H1 (cell line): ENCODE measurements at regions not wholly inside any gene's neighbourhood (a gene's known extent, or its start where the extent isn't known, plus 50 kb on each side); places are given as distances from the start of the nearest gene placed in this dataset.

Experiments
- CTCF ChIA-PET: fragments of 300-600 bp; sonication (Branson Sonifier 250); formaldehyde crosslinking; loops from one replicate; lab custom pipeline; 2021; ENCODE audit not compliant: partially characterized antibody; lab: Charles Lee
- POLR2A ChIA-PET: fragments of 300-600 bp; sonication (Branson Sonifier 250); formaldehyde crosslinking; loops from one replicate; lab custom pipeline; 2021; ENCODE audit warnings: inconsistent platforms; ENCODE audit not compliant: partially characterized antibody; lab: Charles Lee
- DNase-seq, 2 experiments: peaks; one replicate each; pipeline versions ENCODE4 v3.0.0 to v3.0.0-alpha.2; 2010 to 2022; ENCODE audit warnings: low spot score in 2 of 2, low read depth in 1 of 2, mixed read lengths in 1 of 2
- FAIRE-seq: peaks from 2 replicates; lab custom pipeline; 2011; peaks lifted over from hg19 to GRCh38; lab: Jason Lieb, UNC
- H2AFZ ChIP-seq: 2 replicates; pipeline ENCODE4 v1.8.1; 2012; ENCODE audit warnings: low read length, inconsistent platforms
- H2AK5ac ChIP-seq: 2 replicates; pipeline ENCODE4 v1.6.1; 2013; ENCODE audit warnings: low read depth, low read length
- H2BK120ac ChIP-seq: replicated peaks from 2 replicates; pipeline ENCODE3; 2013; ENCODE audit warnings: low read depth, low read length, inconsistent platforms
- H2BK12ac ChIP-seq: 2 replicates; pipeline ENCODE4 v1.6.1; 2013; ENCODE audit warnings: low read depth, low read length
- H2BK15ac ChIP-seq: 2 replicates; pipeline ENCODE4 v1.6.1; 2013; ENCODE audit warnings: low read length
- H2BK20ac ChIP-seq: 2 replicates; pipeline ENCODE4 v1.6.1; 2013; ENCODE audit warnings: low read length
- H2BK5ac ChIP-seq: 2 replicates; pipeline ENCODE4 v1.6.1; 2013; ENCODE audit warnings: low read depth, low read length
- H3K14ac ChIP-seq: 2 replicates; pipeline ENCODE4 v1.6.1; 2013; ENCODE audit warnings: inconsistent platforms; ENCODE audit not compliant: insufficient read length
- H3K18ac ChIP-seq: 2 replicates; pipeline ENCODE4 v1.6.1; 2013; ENCODE audit warnings: low read length; ENCODE audit errors: extremely low read depth
- H3K23ac ChIP-seq: 2 replicates; pipeline ENCODE4 v1.6.1; 2013; ENCODE audit warnings: inconsistent platforms; ENCODE audit not compliant: insufficient read length
- H3K23me2 ChIP-seq: 2 replicates; pipeline ENCODE4 v1.6.1; 2013; ENCODE audit warnings: low read depth, low read length
- H3K27ac ChIP-seq: 2 replicates; pipeline ENCODE4 v1.6.1; 2011; ENCODE audit warnings: low read depth, low read length, inconsistent platforms
- H3K27me3 ChIP-seq, 4 experiments: replicated peaks in 1 of 4; 1 replicate in 1 of 4; 2 replicates in 3 of 4; pipeline versions ENCODE4 v1.6.1 to v1.8.1; 2011 to 2013; ENCODE audit warnings: low read length in 3 of 4, mild to moderate bottlenecking in 3 of 4, inconsistent platforms in 2 of 4, mixed read lengths in 2 of 4, moderate library complexity in 1 of 4; ENCODE audit not compliant: control insufficient read depth in 3 of 4, insufficient read depth in 3 of 4; ENCODE audit errors: extremely low read depth in 1 of 4
- H3K36me3 ChIP-seq, 4 experiments: 2 replicates each; pipeline versions ENCODE4 v1.6.1 to v1.8.1; 2011 to 2013; ENCODE audit warnings: mild to moderate bottlenecking in 4 of 4, low read length in 3 of 4, moderate library complexity in 2 of 4, control low read depth in 1 of 4, inconsistent platforms in 1 of 4; ENCODE audit not compliant: insufficient read depth in 4 of 4, control insufficient read depth in 2 of 4
- H3K4ac ChIP-seq: replicated peaks from 2 replicates; pipeline ENCODE3; 2013; ENCODE audit warnings: low read length, low read depth, mixed read lengths, inconsistent platforms; ENCODE audit not compliant: insufficient read length
- H3K4me1 ChIP-seq, 4 experiments: replicated peaks in 1 of 4; 1 replicate in 1 of 4; 2 replicates in 3 of 4; pipeline versions ENCODE4 v1.6.1 to v1.8.1; 2011 to 2013; ENCODE audit warnings: low read length in 3 of 4, inconsistent platforms in 2 of 4, mixed read lengths in 1 of 4; ENCODE audit not compliant: insufficient read depth in 4 of 4, control insufficient read depth in 3 of 4
- H3K4me2 ChIP-seq, 2 experiments: 2 replicates each; pipeline versions ENCODE4 v1.6.1 to v1.8.1; 2011 to 2013; ENCODE audit warnings: low read depth in 2 of 2, low read length in 2 of 2, control low read depth in 1 of 2, inconsistent platforms in 1 of 2, mild to moderate bottlenecking in 1 of 2; ENCODE audit not compliant: insufficient read depth in 1 of 2
- H3K4me3 ChIP-seq, 4 experiments: fragments of 200-600, 300-600 bp in 1 of 4; sonication (generic), shearing (Covaris generic), sonication (Bioruptor Twin) in 1 of 4; 2 replicates each; pipeline versions ENCODE4 v1.5.1 to v1.8.1; 2011 to 2016; ENCODE audit warnings: low read length in 4 of 4, low read depth in 3 of 4, control low read depth in 2 of 4, inconsistent platforms in 2 of 4, mild to moderate bottlenecking in 2 of 4, mixed read lengths in 1 of 4, moderate library complexity in 1 of 4; ENCODE audit not compliant: insufficient read depth in 2 of 4; ENCODE audit errors: extremely low read depth in 1 of 4
- H3K56ac ChIP-seq: replicated peaks from 2 replicates; pipeline ENCODE3; 2013; ENCODE audit warnings: low read depth, mild to moderate bottlenecking, mixed read lengths, low read length, inconsistent platforms; ENCODE audit not compliant: insufficient read length
- H3K79me1 ChIP-seq: 2 replicates; pipeline ENCODE4 v1.6.1; 2013; ENCODE audit warnings: low read depth, low read length, control low read depth
- H3K79me2 ChIP-seq, 2 experiments: 2 replicates each; pipeline versions ENCODE4 v1.6.1 to v1.8.1; 2012 to 2013; ENCODE audit warnings: low read length in 2 of 2, mild to moderate bottlenecking in 2 of 2, inconsistent platforms in 1 of 2; ENCODE audit not compliant: insufficient read depth in 2 of 2, control insufficient read depth in 1 of 2
- H3K9ac ChIP-seq, 4 experiments: replicated peaks in 1 of 4; 1 replicate in 1 of 4; 2 replicates in 3 of 4; pipeline versions ENCODE4 v1.6.1 to v1.8.1; 2011 to 2013; ENCODE audit warnings: low read depth in 3 of 4, low read length in 3 of 4, control low read depth in 2 of 4, mild to moderate bottlenecking in 2 of 4, moderate library complexity in 2 of 4, inconsistent platforms in 1 of 4; ENCODE audit errors: extremely low read depth in 1 of 4
- H3K9me3 ChIP-seq, 2 experiments: 2 replicates each; pipeline versions ENCODE4 v1.6.1 to v1.8.1; 2012 to 2013; ENCODE audit warnings: mild to moderate bottlenecking in 2 of 2, moderate library complexity in 2 of 2, control low read depth in 1 of 2, inconsistent platforms in 1 of 2, low read depth in 1 of 2, low read length in 1 of 2, mixed read lengths in 1 of 2; ENCODE audit not compliant: insufficient read depth in 2 of 2
- H4K20me1 ChIP-seq, 2 experiments: replicated peaks in 1 of 2; 2 replicates each; pipeline versions ENCODE3 to v1.8.1; 2011 to 2013; ENCODE audit warnings: inconsistent platforms in 2 of 2, low read length in 2 of 2, mild to moderate bottlenecking in 1 of 2; ENCODE audit not compliant: insufficient read depth in 2 of 2, control insufficient read depth in 1 of 2
- H4K5ac ChIP-seq: 2 replicates; pipeline ENCODE4 v1.6.1; 2013; ENCODE audit warnings: low read length, low read depth, mixed read lengths, inconsistent platforms; ENCODE audit not compliant: insufficient read length
- H4K8ac ChIP-seq: 2 replicates; pipeline ENCODE4 v1.8.0; 2013; ENCODE audit warnings: mild to moderate bottlenecking, moderate library complexity, low read length, inconsistent platforms; ENCODE audit not compliant: insufficient read depth; ENCODE audit errors: extremely low read depth
- H4K91ac ChIP-seq: replicated peaks from 2 replicates; pipeline ENCODE3; 2013; ENCODE audit warnings: low read length, mixed read lengths, inconsistent platforms; ENCODE audit not compliant: insufficient read length
- CBX5 ChIP-seq: fragments of 300-800, 300-1000 bp; sonication (generic); IDR thresholded peaks from 2 replicates; pipeline ENCODE4 v1.7.1; 2016; ENCODE audit warnings: antibody characterized with exemption, low read length, low read depth
- CEBPB ChIP-seq: IDR thresholded peaks from 2 replicates; pipeline ENCODE4 v1.6.1; 2012; ENCODE audit warnings: low read depth, low read length
- EP300 ChIP-seq, 2 experiments: IDR thresholded peaks; 1 replicate in 1 of 2; 2 replicates in 1 of 2; pipeline ENCODE4 v1.6.1; 2011 to 2012; ENCODE audit warnings: low read depth in 2 of 2, low read length in 2 of 2, mild to moderate bottlenecking in 2 of 2, borderline replicate concordance in 1 of 2, inconsistent platforms in 1 of 2, moderate library complexity in 1 of 2
- HDAC2 ChIP-seq, 2 experiments: fragments of 300-600 bp in 1 of 2; sonication (generic) in 1 of 2; IDR thresholded peaks; 2 replicates each; pipeline ENCODE4 v1.6.1; 2011 to 2012; ENCODE audit warnings: low read depth in 2 of 2, low read length in 2 of 2, mild to moderate bottlenecking in 2 of 2, moderate library complexity in 2 of 2, borderline replicate concordance in 1 of 2, inconsistent platforms in 1 of 2
- JUND ChIP-seq: IDR thresholded peaks from 2 replicates; pipeline ENCODE4 v1.6.1; 2011; ENCODE audit warnings: mild to moderate bottlenecking, improper control_type of control experiment, low read length
- NANOG ChIP-seq: IDR thresholded peaks from 2 replicates; pipeline ENCODE4 v1.6.1; 2011; ENCODE audit warnings: low read length, low read depth, mild to moderate bottlenecking, inconsistent platforms; ENCODE audit not compliant: insufficient read depth, poor library complexity, severe bottlenecking
- POLR2A ChIP-seq, 2 experiments: IDR thresholded peaks; 1 replicate in 1 of 2; 2 replicates in 1 of 2; pipeline ENCODE4 v1.6.1; 2011; ENCODE audit warnings: low read depth in 2 of 2, low read length in 2 of 2, mild to moderate bottlenecking in 2 of 2; ENCODE audit errors: control extremely low read depth in 1 of 2
- POU5F1 ChIP-seq: IDR thresholded peaks from 2 replicates; pipeline ENCODE4 v1.6.1; 2011; ENCODE audit warnings: low read depth, mild to moderate bottlenecking, low read length, moderate library complexity
- SIN3A ChIP-seq, 2 experiments: IDR thresholded peaks in 1 of 2; conservative IDR thresholded peaks in 1 of 2; 2 replicates each; pipeline ENCODE4 v1.6.1; 2011 to 2012; ENCODE audit warnings: low read length in 2 of 2, improper control_type of control experiment in 1 of 2, low read depth in 1 of 2, mild to moderate bottlenecking in 1 of 2
- TAF1 ChIP-seq: IDR thresholded peaks from 2 replicates; pipeline ENCODE4 v1.6.1; 2011; ENCODE audit warnings: mild to moderate bottlenecking, low read depth, low read length
- TAF7 ChIP-seq: optimal IDR thresholded peaks from 2 replicates; pipeline ENCODE3; 2011; ENCODE audit warnings: low read depth, mild to moderate bottlenecking, inconsistent platforms, low read length, moderate library complexity, borderline replicate concordance
- ZNF274 ChIP-seq: IDR thresholded peaks from 2 replicates; pipeline ENCODE4 v1.7.0; 2012; ENCODE audit warnings: low read length, borderline replicate concordance; ENCODE audit errors: extremely low read depth
- WGBS, 2 experiments: shearing (Covaris generic) in 1 of 2; methylation state at CpG; one replicate each; pipeline versions ENCODE4 v1.1.6 to v1.1.7; 2013 to 2015; ENCODE audit warnings: low lambda C conversion rate in 2 of 2, mixed read lengths in 2 of 2, inconsistent platforms in 1 of 2, low coverage in 1 of 2, missing lambda C conversion rate in 1 of 2; ENCODE audit not compliant: insufficient replicate concordance in 2 of 2, insufficient coverage in 1 of 2, insufficient read length in 1 of 2; ENCODE audit errors: extremely low coverage in 1 of 2, missing lambda C conversion rate in 1 of 2; 5-methylcytosine and 5-hydroxymethylcytosine counted together
- TF ChIP-seq, protein P1 (sequence below): IDR thresholded peaks from 2 replicates; pipeline ENCODE4 v1.6.1; 2011; ENCODE audit warnings: low read length, improper control_type of control experiment

DNA sequence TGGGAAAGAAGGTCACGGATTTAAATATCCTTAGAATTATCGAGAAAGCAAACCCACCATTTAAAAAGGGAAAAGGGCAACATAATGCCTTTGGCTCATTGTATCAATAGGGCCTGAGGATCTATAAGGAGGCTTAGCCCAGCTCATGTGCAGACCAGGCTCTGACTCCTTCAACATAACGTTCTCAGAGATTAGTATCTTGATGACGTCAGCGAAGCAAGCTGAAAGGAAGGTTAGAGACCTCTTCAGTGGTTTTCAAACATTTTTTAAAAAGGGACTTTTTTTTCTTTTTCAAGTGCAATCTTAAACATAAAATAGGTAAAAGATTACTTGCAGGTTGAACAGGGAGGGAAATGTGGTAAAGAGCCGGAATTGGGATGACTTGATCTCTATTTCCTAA, 463.9 kb upstream of the ADAMTS9 start:
- H3K56ac ChIP-seq: no peak overlapping the region
- no peak overlapping the region for H4K91ac ChIP-seq
- no peaks in the 10 kb centered on the region for H3K36me3 ChIP-seq
- no peak overlapping the region for H2BK20ac ChIP-seq
- H3K27me3 ChIP-seq: no peaks in the 10 kb centered on the region; a peak in 2 of 7 replicates
- no peak overlapping the region for H3K4me3 ChIP-seq
- H3K23me2 ChIP-seq: no peaks in the 10 kb centered on the region
- H2AK5ac ChIP-seq: no peak overlapping the region
- no peak overlapping the region for H2BK120ac ChIP-seq
- TF ChIP-seq JUND (no peak), CBX5 (no peak), EP300 (IDR thresholded peaks at IDR 0.05; ENCODE audit: borderline replicate concordance in 1 of 2, low read depth in 2 of 2, low read length in 2 of 2) (no peak), CEBPB (no peak), POLR2A (IDR thresholded peaks at IDR 0.05; ENCODE audit: control extremely low read depth in 1 of 2, low read depth in 2 of 2, low read length in 2 of 2) (no peak), TAF7 (no peak), SIN3A (conservative IDR thresholded peaks at IDR 0.05 in 1 of 2, IDR thresholded peaks at IDR 0.05 in 1 of 2; ENCODE audit: low read depth in 1 of 2, low read length in 2 of 2) (no peak), POU5F1 (no peak), NANOG (no peak), HDAC2 (IDR thresholded peaks at IDR 0.05; ENCODE audit: borderline replicate concordance in 1 of 2, low read depth in 2 of 2, low read length in 2 of 2) (no peak), ZNF274 (no peak), TAF1 (no peak)
- TF ChIP-seq, protein P1, sequence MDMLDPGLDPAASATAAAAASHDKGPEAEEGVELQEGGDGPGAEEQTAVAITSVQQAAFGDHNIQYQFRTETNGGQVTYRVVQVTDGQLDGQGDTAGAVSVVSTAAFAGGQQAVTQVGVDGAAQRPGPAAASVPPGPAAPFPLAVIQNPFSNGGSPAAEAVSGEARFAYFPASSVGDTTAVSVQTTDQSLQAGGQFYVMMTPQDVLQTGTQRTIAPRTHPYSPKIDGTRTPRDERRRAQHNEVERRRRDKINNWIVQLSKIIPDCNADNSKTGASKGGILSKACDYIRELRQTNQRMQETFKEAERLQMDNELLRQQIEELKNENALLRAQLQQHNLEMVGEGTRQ: no peak
- CTCF ChIA-PET: no interaction called here
- DNase-seq: no peak
- no peak overlapping the region for H3K14ac ChIP-seq
- no peak overlapping the region for H2BK15ac ChIP-seq
- WGBS, 2 experiments: 80% methylated on average over 6 of the region's 6 CpGs; no CpG with 5 or more reads in 1 of the 2 experiments
- H2BK12ac ChIP-seq: no peak overlapping the region; the same call in 1 of the 2 replicates
- no peak overlapping the region for H3K27ac ChIP-seq
- no peak overlapping the region for H4K5ac ChIP-seq
- H2BK5ac ChIP-seq: no peak overlapping the region
- no peak overlapping the region for H3K9ac ChIP-seq
- FAIRE-seq: no peak
- no peak overlapping the region for H4K8ac ChIP-seq
- H3K18ac ChIP-seq: no peak overlapping the region
- H3K79me2 ChIP-seq: no peaks in the 10 kb centered on the region
- H3K23ac ChIP-seq: no peak overlapping the region
- no peak overlapping the region for H3K4me2 ChIP-seq
- no peak overlapping the region for H3K4ac ChIP-seq
- H3K9me3 ChIP-seq: no peaks in the 10 kb centered on the region
- H3K4me1 ChIP-seq: peaks cover 2 to 11% (median 6%) of the 10 kb centered on the region in 4 experiments; a peak in 6 of 7 replicates
- H4K20me1 ChIP-seq: no peaks in the 10 kb centered on the region
- H2AFZ ChIP-seq: no peak overlapping the region
- POLR2A ChIA-PET: no interaction called here
- no peaks in the 10 kb centered on the region for H3K79me1 ChIP-seq
